HCT116 (cell line): ENCODE measurements at regions not wholly inside any gene's neighbourhood (a gene's known extent, or its start where the extent isn't known, plus 50 kb on each side); places are given as distances from the start of the nearest gene placed in this dataset.

ENCODE experiments used
- ELF1 ChIP-seq: IDR thresholded peaks from 2 replicates; pipeline ENCODE4 v1.6.1; 2012; ENCODE audit warnings: low read depth, borderline replicate concordance
- EZH2phosphoT487 ChIP-seq: fragments of 200-600 bp; IDR thresholded peaks from 2 replicates; pipeline ENCODE4 v1.6.1; 2018; ENCODE audit warnings: antibody characterized with exemption, borderline replicate concordance
- POLR2A ChIP-seq: IDR thresholded peaks from 2 replicates; pipeline ENCODE4 v1.7.0; 2011; ENCODE audit warnings: borderline replicate concordance; ENCODE audit not compliant: insufficient read depth, insufficient read length; ENCODE audit errors: extremely low read depth
- POLR2AphosphoS5 ChIP-seq: IDR thresholded peaks from 2 replicates; pipeline ENCODE4 v1.6.1; 2011; ENCODE audit warnings: mild to moderate bottlenecking, low read depth, low read length, moderate library complexity
- RAD21 ChIP-seq: IDR thresholded peaks from 2 replicates; pipeline ENCODE4 v1.6.1; 2012; ENCODE audit warnings: low read depth, mild to moderate bottlenecking
- TCF7L2 ChIP-seq: IDR thresholded peaks from 2 replicates; pipeline ENCODE4 v1.7.0; 2011; ENCODE audit warnings: borderline replicate concordance, inconsistent platforms; ENCODE audit not compliant: insufficient read depth, insufficient read length; ENCODE audit errors: extremely low read depth
- TF ChIP-seq, protein P1 (sequence below), 3 experiments: fragments of 200-600 bp in 1 of 3; sonication (generic) in 1 of 3; IDR thresholded peaks in 2 of 3; conservative IDR thresholded peaks in 1 of 3; 2 replicates each; pipeline ENCODE4 v1.5.1; 2012 to 2017; ENCODE audit warnings: low read depth in 2 of 3, low read length in 2 of 3, antibody characterized with exemption in 1 of 3, borderline replicate concordance in 1 of 3, control low read depth in 1 of 3, mild to moderate bottlenecking in 1 of 3, mixed read lengths in 1 of 3, mixed run types in 1 of 3, moderate library complexity in 1 of 3; ENCODE audit not compliant: insufficient read depth in 1 of 3
- TF ChIP-seq, protein P2 (sequence below): IDR thresholded peaks from 2 replicates; pipeline ENCODE4 v1.6.1; 2012

DNA sequence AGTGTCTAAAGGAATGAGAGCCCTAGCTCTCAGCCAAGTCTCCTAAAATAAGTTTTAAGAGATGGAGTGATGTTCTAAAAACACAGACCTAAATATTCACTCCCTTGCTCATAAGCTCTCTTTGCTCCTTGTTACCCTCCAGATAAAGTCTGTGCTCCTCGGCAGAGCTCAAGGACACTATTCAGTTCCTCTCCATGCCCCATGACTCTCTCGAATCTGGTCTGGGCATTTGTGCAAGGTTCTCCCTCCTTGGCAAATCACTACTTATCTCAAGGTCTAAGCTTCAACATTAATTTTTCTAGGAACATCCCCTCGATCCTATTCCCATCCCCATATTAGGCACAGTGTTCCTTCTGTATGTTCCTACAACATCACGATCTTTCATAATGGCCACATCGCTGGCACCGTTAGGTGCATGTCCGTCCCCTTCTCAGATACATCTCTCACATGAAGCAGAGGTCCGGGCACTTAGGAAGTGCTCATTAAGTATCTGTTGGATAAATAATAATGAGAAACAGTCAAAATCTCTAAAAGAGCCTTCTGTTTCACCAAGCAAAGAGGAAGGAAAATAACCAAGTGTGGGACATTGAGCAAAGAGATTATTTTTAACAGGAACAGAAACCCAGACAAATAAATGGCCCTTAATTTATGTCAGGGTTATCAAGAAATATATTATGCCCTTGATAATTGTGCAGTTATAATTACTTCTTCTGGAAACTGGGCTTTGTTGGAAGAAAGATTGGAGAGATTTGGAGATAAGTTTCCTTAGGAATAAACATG, 85.9 kb upstream of the HTR4 start:
- TF ChIP-seq, protein P1, sequence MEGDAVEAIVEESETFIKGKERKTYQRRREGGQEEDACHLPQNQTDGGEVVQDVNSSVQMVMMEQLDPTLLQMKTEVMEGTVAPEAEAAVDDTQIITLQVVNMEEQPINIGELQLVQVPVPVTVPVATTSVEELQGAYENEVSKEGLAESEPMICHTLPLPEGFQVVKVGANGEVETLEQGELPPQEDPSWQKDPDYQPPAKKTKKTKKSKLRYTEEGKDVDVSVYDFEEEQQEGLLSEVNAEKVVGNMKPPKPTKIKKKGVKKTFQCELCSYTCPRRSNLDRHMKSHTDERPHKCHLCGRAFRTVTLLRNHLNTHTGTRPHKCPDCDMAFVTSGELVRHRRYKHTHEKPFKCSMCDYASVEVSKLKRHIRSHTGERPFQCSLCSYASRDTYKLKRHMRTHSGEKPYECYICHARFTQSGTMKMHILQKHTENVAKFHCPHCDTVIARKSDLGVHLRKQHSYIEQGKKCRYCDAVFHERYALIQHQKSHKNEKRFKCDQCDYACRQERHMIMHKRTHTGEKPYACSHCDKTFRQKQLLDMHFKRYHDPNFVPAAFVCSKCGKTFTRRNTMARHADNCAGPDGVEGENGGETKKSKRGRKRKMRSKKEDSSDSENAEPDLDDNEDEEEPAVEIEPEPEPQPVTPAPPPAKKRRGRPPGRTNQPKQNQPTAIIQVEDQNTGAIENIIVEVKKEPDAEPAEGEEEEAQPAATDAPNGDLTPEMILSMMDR (IDR thresholded peaks at IDR 0.05 in 2 of 3, conservative IDR thresholded peaks at IDR 0.05 in 1 of 3; ENCODE audit: borderline replicate concordance in 1 of 3, insufficient read depth in 1 of 3, low read depth in 2 of 3, low read length in 2 of 3): no peak
- TF ChIP-seq POLR2A: no peak
- no peak for TF ChIP-seq RAD21
- no peak for TF ChIP-seq ELF1
- TF ChIP-seq EZH2phosphoT487: no peak
- TF ChIP-seq POLR2AphosphoS5: no peak
- TF ChIP-seq, protein P2, sequence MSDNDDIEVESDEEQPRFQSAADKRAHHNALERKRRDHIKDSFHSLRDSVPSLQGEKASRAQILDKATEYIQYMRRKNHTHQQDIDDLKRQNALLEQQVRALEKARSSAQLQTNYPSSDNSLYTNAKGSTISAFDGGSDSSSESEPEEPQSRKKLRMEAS: no peak
- TF ChIP-seq TCF7L2: no peak
